Tibial artery (tissue), 4 donors: ENCODE measurements at regions not wholly inside any gene's neighbourhood (a gene's known extent, or its start where the extent isn't known, plus 50 kb on each side); places are given as distances from the start of the nearest gene placed in this dataset.
A peak's percentile ranks its signal among the peaks of the same experiment; 100 is the strongest.

Experiments
- DNase-seq, 2 donors: peaks; one replicate each; pipeline ENCODE4 v3.0.0-alpha.2; 2019
- H3K27ac ChIP-seq, 2 donors: fragments of 200-600 bp; sonication (generic) in 1 of 2; 1 replicate in 1 of 2; 2 replicates in 1 of 2; pipeline ENCODE4 v1.5.1; 2018 to 2019; ENCODE audit warnings: mild to moderate bottlenecking in 1 of 2
- H3K27me3 ChIP-seq, 2 donors: fragments of 200-600 bp; sonication (generic) in 1 of 2; one replicate each; pipeline versions ENCODE4 v1.5.1 to v1.6.0; 2016 to 2019
- H3K36me3 ChIP-seq, 3 donors: fragments of 200-600 bp; sonication (generic) in 2 of 3; one replicate each; pipeline ENCODE4 v1.5.1; 2016 to 2019; ENCODE audit warnings: mild to moderate bottlenecking in 2 of 3
- H3K4me1 ChIP-seq, 4 donors: fragments of 200-600 bp; sonication (generic) in 2 of 4; 1 replicate in 3 of 4; 2 replicates in 1 of 4; pipeline ENCODE4 v1.5.1; 2016 to 2019
- H3K4me3 ChIP-seq, 2 donors: fragments of 200-600 bp; sonication (generic) in 1 of 2; 1 replicate in 1 of 2; 2 replicates in 1 of 2; pipeline ENCODE4 v1.5.1; 2018 to 2019; ENCODE audit warnings: mild to moderate bottlenecking in 2 of 2
- H3K9me3 ChIP-seq, 3 donors: fragments of 200-600 bp; sonication (generic) in 1 of 3; one replicate each; pipeline ENCODE4 v1.5.1; 2016 to 2019
- CTCF ChIP-seq, 2 experiments: fragments of 200-600 bp in 1 of 2; fragments of 450-650 bp in 1 of 2; IDR thresholded peaks; one replicate each; pipeline ENCODE4 v1.5.1; 2017 to 2019; ENCODE audit warnings: antibody characterized with exemption in 2 of 2, mild to moderate bottlenecking in 1 of 2, moderate library complexity in 1 of 2
- intact Hi-C: fragments of 100-400 bp; cut with DNase I; formaldehyde crosslinking; loops from one replicate; pipeline ENCODE4 v1.15.0; 2023; ENCODE audit warnings: low total_unique reads

- intact Hi-C loops: loop anchor here (5.0 kb wide), 2 partner anchors 148 to 828 kb away; partner anchors contain the start of gene IGFBP3
- Histone ChIP-seq H3K4me3 (no peak overlapping the region), H3K4me1 (peaks cover 0 to 63% (median 40%) of the 10 kb centered on the region in 4 donors), H3K9me3 (no peaks in the 10 kb centered on the region), H3K27me3 (no peaks in the 10 kb centered on the region), H3K27ac (peak overlapping the region; percentile 74 to 80), H3K36me3 (no peaks in the 10 kb centered on the region)
- DNase-seq: no peak
- TF ChIP-seq CTCF (IDR thresholded peaks at IDR 0.05): no peak
Observed at GRCh38 chr7:46750321-46750865, 829.3 kb upstream of the IGFBP3 start.

- H3K4me3 ChIP-seq: no peak overlapping the region
- DNase-seq: no peak
- no peaks in the 10 kb centered on the region for H3K9me3 ChIP-seq
- H3K4me1 ChIP-seq: peaks cover 0 to 40% (median 17%) of the 10 kb centered on the region in 4 donors
- H3K27ac ChIP-seq: no peak overlapping the region
- TF ChIP-seq CTCF (IDR thresholded peaks at IDR 0.05): no peak
- intact Hi-C loops: no loop called here
- no peaks in the 10 kb centered on the region for H3K36me3 ChIP-seq
- H3K27me3 ChIP-seq: no peaks in the 10 kb centered on the region
Observed at GRCh38 chr7:46747869-46748576, 827.0 kb upstream of the IGFBP3 start.

- Histone ChIP-seq H3K4me1 (peaks cover 0 to 39% (median 15%) of the 10 kb centered on the region in 4 donors), H3K9me3 (no peaks in the 10 kb centered on the region), H3K27ac (no peak overlapping the region), H3K4me3 (no peak overlapping the region), H3K36me3 (no peaks in the 10 kb centered on the region), H3K27me3 (no peaks in the 10 kb centered on the region)
- intact Hi-C loops: no loop called here
- no peak for DNase-seq
- TF ChIP-seq CTCF (IDR thresholded peaks at IDR 0.05): no peak
Observed at GRCh38 chr7:46746695-46747687, 825.9 kb upstream of the IGFBP3 start.

- TF ChIP-seq CTCF (IDR thresholded peaks at IDR 0.05): no peak
- intact Hi-C loops: no loop called here
- H3K9me3 ChIP-seq: no peaks in the 10 kb centered on the region
- H3K27ac ChIP-seq: no peak overlapping the region
- no peak for DNase-seq
- no peak overlapping the region for H3K4me3 ChIP-seq
- no peaks in the 10 kb centered on the region for H3K27me3 ChIP-seq
- peaks cover 0 to 32% (median 7%) of the 10 kb centered on the region in 4 donors for H3K4me1 ChIP-seq
- H3K36me3 ChIP-seq: no peaks in the 10 kb centered on the region
Observed at GRCh38 chr7:46745707-46746090, 824.6 kb upstream of the IGFBP3 start.

GRCh38 chr7:46744957-46745706 lies 824.1 kb upstream of the IGFBP3 start:
- Histone ChIP-seq H3K9me3 (no peaks in the 10 kb centered on the region), H3K27me3 (no peaks in the 10 kb centered on the region), H3K4me3 (no peak overlapping the region), H3K36me3 (no peaks in the 10 kb centered on the region), H3K27ac (no peak overlapping the region), H3K4me1 (peaks cover 0 to 28% (median 5%) of the 10 kb centered on the region in 4 donors)
- no peak for TF ChIP-seq CTCF (IDR thresholded peaks at IDR 0.05)
- intact Hi-C loops: no loop called here
- DNase-seq: no peak
